ENCODE measurements at regions not wholly inside any gene's neighbourhood (a gene's known extent, or its start where the extent isn't known, plus 50 kb on each side); places are given as distances from the start of the nearest gene placed in this dataset.

GRCh38 chr1:190599670-190600069 lies 122.0 kb upstream of the BRINP3 start:
- TF ChIP-seq CTCF (IDR thresholded peaks at IDR 0.05; ENCODE audit: borderline replicate concordance, extremely low read depth, insufficient read depth): no peak
- Histone ChIP-seq H3K36me3 (ENCODE audit: control insufficient read depth in 2 of 3, insufficient read depth in 3 of 3, low read length in 3 of 3) (no peaks in the 10 kb centered on the region), H3K9me3 (ENCODE audit: control insufficient read depth in 2 of 3, insufficient read depth in 1 of 3, low read length in 3 of 3) (no peaks in the 10 kb centered on the region), H3K27me3 (ENCODE audit: control insufficient read depth, insufficient read depth, low read length) (no peaks in the 10 kb centered on the region), H3K9ac (ENCODE audit: low read length in 3 of 3) (no peak overlapping the region), H3K4me1 (ENCODE audit: control insufficient read depth in 2 of 3, insufficient read depth in 2 of 3, low read depth in 1 of 3, low read length in 3 of 3) (no peaks in the 10 kb centered on the region), H3K27ac (ENCODE audit: low read depth in 2 of 2, low read length in 2 of 2) (no peak overlapping the region), H3K4me3 (ENCODE audit: low read length in 3 of 3) (no peak overlapping the region)
- intact Hi-C loops (cut with DNase I): no loop called here
- no peak for FAIRE-seq
- DNase-seq: no peak

GRCh38 chr1:190602325-190602724 lies 124.7 kb upstream of the BRINP3 start:
- Histone ChIP-seq H3K27ac (ENCODE audit: low read depth in 2 of 2, low read length in 2 of 2) (no peak overlapping the region), H3K4me1 (ENCODE audit: control insufficient read depth in 2 of 3, insufficient read depth in 2 of 3, low read depth in 1 of 3, low read length in 3 of 3) (no peaks in the 10 kb centered on the region), H3K9me3 (ENCODE audit: control insufficient read depth in 2 of 3, insufficient read depth in 1 of 3, low read length in 3 of 3) (no peaks in the 10 kb centered on the region), H3K36me3 (ENCODE audit: control insufficient read depth in 2 of 3, insufficient read depth in 3 of 3, low read length in 3 of 3) (no peaks in the 10 kb centered on the region), H3K27me3 (ENCODE audit: control insufficient read depth, insufficient read depth, low read length) (no peaks in the 10 kb centered on the region), H3K4me3 (ENCODE audit: low read length in 3 of 3) (no peak overlapping the region), H3K9ac (ENCODE audit: low read length in 3 of 3) (no peak overlapping the region)
- intact Hi-C loops (cut with DNase I): no loop called here
- DNase-seq (no peak), FAIRE-seq (no peak)
- no peak for TF ChIP-seq CTCF (IDR thresholded peaks at IDR 0.05; ENCODE audit: borderline replicate concordance, extremely low read depth, insufficient read depth)

- no peak overlapping the region for H3K4me3 ChIP-seq (ENCODE audit: low read length in 3 of 3)
- no peaks in the 10 kb centered on the region for H3K4me1 ChIP-seq (ENCODE audit: control insufficient read depth in 2 of 3, insufficient read depth in 2 of 3, low read depth in 1 of 3, low read length in 3 of 3)
- no peaks in the 10 kb centered on the region for H3K27me3 ChIP-seq (ENCODE audit: control insufficient read depth, insufficient read depth, low read length)
- no peak overlapping the region for H3K9ac ChIP-seq (ENCODE audit: low read length in 3 of 3)
- H3K27ac ChIP-seq (ENCODE audit: low read depth in 2 of 2, low read length in 2 of 2): no peak overlapping the region
- intact Hi-C loops (cut with DNase I): no loop called here
- DNase-seq (no peak), FAIRE-seq (no peak)
- no peak for TF ChIP-seq CTCF (IDR thresholded peaks at IDR 0.05; ENCODE audit: borderline replicate concordance, extremely low read depth, insufficient read depth)
- H3K36me3 ChIP-seq (ENCODE audit: control insufficient read depth in 2 of 3, insufficient read depth in 3 of 3, low read length in 3 of 3): no peaks in the 10 kb centered on the region
- no peaks in the 10 kb centered on the region for H3K9me3 ChIP-seq (ENCODE audit: control insufficient read depth in 2 of 3, insufficient read depth in 1 of 3, low read length in 3 of 3)
These were observed 130.6 kb upstream of the BRINP3 start for GRCh38 chr1:190608282-190608681.

- FAIRE-seq: no peak
- Histone ChIP-seq H3K4me3 (ENCODE audit: low read length in 3 of 3) (no peak overlapping the region), H3K9me3 (ENCODE audit: control insufficient read depth in 2 of 3, insufficient read depth in 1 of 3, low read length in 3 of 3) (no peaks in the 10 kb centered on the region), H3K27me3 (ENCODE audit: control insufficient read depth, insufficient read depth, low read length) (no peaks in the 10 kb centered on the region), H3K9ac (ENCODE audit: low read length in 3 of 3) (no peak overlapping the region), H3K36me3 (ENCODE audit: control insufficient read depth in 2 of 3, insufficient read depth in 3 of 3, low read length in 3 of 3) (no peaks in the 10 kb centered on the region), H3K4me1 (ENCODE audit: control insufficient read depth in 2 of 3, insufficient read depth in 2 of 3, low read depth in 1 of 3, low read length in 3 of 3) (no peaks in the 10 kb centered on the region), H3K27ac (ENCODE audit: low read depth in 2 of 2, low read length in 2 of 2) (no peak overlapping the region)
- no peak for TF ChIP-seq CTCF (IDR thresholded peaks at IDR 0.05; ENCODE audit: borderline replicate concordance, extremely low read depth, insufficient read depth)
- intact Hi-C loops (cut with DNase I): no loop called here
- DNase-seq: no peak
These were observed 138.2 kb upstream of the BRINP3 start for GRCh38 chr1:190615818-190616217.

Data from kidney (tissue), 13 donors.